ENCODE measurements at regions not wholly inside any gene's neighbourhood (a gene's known extent, or its start where the extent isn't known, plus 50 kb on each side); places are given as distances from the start of the nearest gene placed in this dataset.

GRCh38 chrX:132568291-132568690, 79.5 kb upstream of the MBNL3 start:
- Mint-ChIP-seq H3K36me3 (ENCODE audit: insufficient read depth) (no peaks in the 10 kb centered on the region), H3K27me3 (peaks cover 4% of the 10 kb centered on the region), H3K4me1 (ENCODE audit: low read depth) (no peaks in the 10 kb centered on the region), H3K4me3 (ENCODE audit: low read depth) (no peak overlapping the region), H3K9me3 (ENCODE audit: low read depth) (no peaks in the 10 kb centered on the region), H3K27ac (no peak overlapping the region)
- TF ChIP-seq CTCF (IDR thresholded peaks at IDR 0.05; ENCODE audit: unreplicated experiment) = no peak
- DNase-seq (ENCODE audit: low spot score, unreplicated experiment) = no peak

GRCh38 chrX:132565273-132565672, 76.4 kb upstream of the MBNL3 start:
- Mint-ChIP-seq H3K9me3 (ENCODE audit: low read depth) (no peaks in the 10 kb centered on the region), H3K4me3 (ENCODE audit: low read depth) (no peak overlapping the region), H3K36me3 (ENCODE audit: insufficient read depth) (no peaks in the 10 kb centered on the region), H3K27me3 (peaks cover 6% of the 10 kb centered on the region), H3K27ac (no peak overlapping the region), H3K4me1 (ENCODE audit: low read depth) (no peaks in the 10 kb centered on the region)
- no peak for DNase-seq (ENCODE audit: low spot score, unreplicated experiment)
- no peak for TF ChIP-seq CTCF (IDR thresholded peaks at IDR 0.05; ENCODE audit: unreplicated experiment)

DNA sequence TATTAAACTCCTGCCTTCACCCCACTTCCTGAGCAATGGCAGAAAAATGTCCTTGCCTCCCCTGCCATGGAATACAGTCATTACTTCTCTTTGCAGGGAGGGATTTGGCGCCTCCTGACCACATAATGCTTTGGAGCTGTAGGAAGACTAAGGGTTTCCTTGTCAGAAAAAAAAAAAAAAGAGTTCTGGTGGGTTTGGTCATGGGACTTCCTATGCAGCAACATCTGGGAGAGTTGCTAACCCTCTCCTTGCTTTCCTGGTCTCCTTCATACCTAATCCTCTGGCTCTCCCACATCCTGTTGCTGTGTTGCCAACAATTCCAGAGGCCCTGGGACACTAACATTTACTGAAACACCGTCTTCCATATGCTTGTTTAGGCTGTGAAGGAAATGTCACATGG, 75.1 kb upstream of the MBNL3 start:
- Mint-ChIP-seq H3K4me1 (ENCODE audit: low read depth) (no peaks in the 10 kb centered on the region), H3K4me3 (ENCODE audit: low read depth) (no peak overlapping the region), H3K9me3 (ENCODE audit: low read depth) (no peaks in the 10 kb centered on the region), H3K27ac (no peak overlapping the region), H3K27me3 (peaks cover 6% of the 10 kb centered on the region), H3K36me3 (ENCODE audit: insufficient read depth) (no peaks in the 10 kb centered on the region)
- DNase-seq (ENCODE audit: low spot score, unreplicated experiment) = no peak
- TF ChIP-seq CTCF (IDR thresholded peaks at IDR 0.05; ENCODE audit: unreplicated experiment) = no peak

GRCh38 chrX:132561974-132562373, 73.1 kb upstream of the MBNL3 start:
- Mint-ChIP-seq H3K27ac (no peak overlapping the region), H3K4me3 (ENCODE audit: low read depth) (no peak overlapping the region), H3K36me3 (ENCODE audit: insufficient read depth) (no peaks in the 10 kb centered on the region), H3K9me3 (ENCODE audit: low read depth) (no peaks in the 10 kb centered on the region), H3K4me1 (ENCODE audit: low read depth) (no peaks in the 10 kb centered on the region), H3K27me3 (peaks cover 6% of the 10 kb centered on the region)
- no peak for TF ChIP-seq CTCF (IDR thresholded peaks at IDR 0.05; ENCODE audit: unreplicated experiment)
- no peak for DNase-seq (ENCODE audit: low spot score, unreplicated experiment)

GRCh38 chrX:132561483-132561882, 72.6 kb upstream of the MBNL3 start:
- H3K4me3 Mint-ChIP-seq (ENCODE audit: low read depth) = no peak overlapping the region
- no peak for DNase-seq (ENCODE audit: low spot score, unreplicated experiment)
- H3K27ac Mint-ChIP-seq = no peak overlapping the region
- no peaks in the 10 kb centered on the region for H3K9me3 Mint-ChIP-seq (ENCODE audit: low read depth)
- no peak for TF ChIP-seq CTCF (IDR thresholded peaks at IDR 0.05; ENCODE audit: unreplicated experiment)
- H3K4me1 Mint-ChIP-seq (ENCODE audit: low read depth) = no peaks in the 10 kb centered on the region
- H3K36me3 Mint-ChIP-seq (ENCODE audit: insufficient read depth) = no peaks in the 10 kb centered on the region
- peaks cover 6% of the 10 kb centered on the region for H3K27me3 Mint-ChIP-seq
